K562 (cell line): ENCODE measurements at regions not wholly inside any gene's neighbourhood (a gene's known extent, or its start where the extent isn't known, plus 50 kb on each side); places are given as distances from the start of the nearest gene placed in this dataset.

Source experiments
- CTCF ChIP-seq, 3 experiments: IDR thresholded peaks in 2 of 3; conservative IDR thresholded peaks in 1 of 3; 2 replicates each; pipeline ENCODE4 v1.5.1; 2011 to 2012; ENCODE audit warnings: low read length in 3 of 3, mild to moderate bottlenecking in 3 of 3, control low read depth in 2 of 3, improper control_type of control experiment in 1 of 3, inconsistent platforms in 1 of 3, low read depth in 1 of 3, mixed read lengths in 1 of 3, moderate library complexity in 1 of 3; ENCODE audit not compliant: insufficient read depth in 2 of 3
- SMAD1 ChIP-seq: fragments of 150-350 bp; IDR thresholded peaks from 2 replicates; pipeline ENCODE4 v1.6.1; 2014; ENCODE audit warnings: low read length, low read depth; ENCODE audit not compliant: partially characterized antibody
- USF2 ChIP-seq: sonication (generic); formaldehyde crosslinking; IDR thresholded peaks from 2 replicates; pipeline ENCODE4 v1.5.0; 2020; ENCODE audit warnings: missing genetic modification reagents

DNA sequence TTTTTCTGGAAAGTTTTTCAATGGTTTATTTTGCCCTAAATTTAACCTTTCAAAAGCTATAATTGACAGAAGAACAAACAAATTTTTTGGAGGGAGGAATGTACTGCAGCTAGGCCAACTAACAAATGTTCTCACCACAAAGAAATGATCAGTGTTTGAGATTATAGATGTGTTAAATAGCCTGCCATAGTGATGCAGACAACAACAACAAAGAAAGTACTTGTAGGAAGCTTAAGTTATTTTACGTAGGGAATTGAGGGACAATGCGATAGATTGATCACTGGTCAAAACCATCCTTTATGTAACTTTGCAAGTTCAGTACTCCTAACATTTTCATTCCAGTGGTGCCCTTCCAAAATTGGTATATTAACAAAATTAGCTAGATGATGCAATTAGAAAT lies 340.4 kb downstream of the SH3BGRL start:
- TF ChIP-seq USF2 (CRISPR knock-in tag) (no peak), SMAD1 (no peak), CTCF (IDR thresholded peaks at IDR 0.05 in 2 of 3, conservative IDR thresholded peaks at IDR 0.05 in 1 of 3; ENCODE audit: insufficient read depth in 2 of 3, low read depth in 1 of 3, low read length in 3 of 3) (no peak)
